H1 (cell line): ENCODE measurements at regions not wholly inside any gene's neighbourhood (a gene's known extent, or its start where the extent isn't known, plus 50 kb on each side); places are given as distances from the start of the nearest gene placed in this dataset.

ENCODE experiments used
- CTCF ChIA-PET: fragments of 300-600 bp; sonication (Branson Sonifier 250); formaldehyde crosslinking; loops from one replicate; lab custom pipeline; 2021; ENCODE audit not compliant: partially characterized antibody; lab: Charles Lee
- POLR2A ChIA-PET: fragments of 300-600 bp; sonication (Branson Sonifier 250); formaldehyde crosslinking; loops from one replicate; lab custom pipeline; 2021; ENCODE audit warnings: inconsistent platforms; ENCODE audit not compliant: partially characterized antibody; lab: Charles Lee
- DNase-seq, 2 experiments: peaks; one replicate each; pipeline versions ENCODE4 v3.0.0 to v3.0.0-alpha.2; 2010 to 2022; ENCODE audit warnings: low spot score in 2 of 2, low read depth in 1 of 2, mixed read lengths in 1 of 2
- FAIRE-seq: peaks from 2 replicates; lab custom pipeline; 2011; peaks lifted over from hg19 to GRCh38; lab: Jason Lieb, UNC
- H2AFZ ChIP-seq: 2 replicates; pipeline ENCODE4 v1.8.1; 2012; ENCODE audit warnings: low read length, inconsistent platforms
- H2AK5ac ChIP-seq: 2 replicates; pipeline ENCODE4 v1.6.1; 2013; ENCODE audit warnings: low read depth, low read length
- H2BK120ac ChIP-seq: replicated peaks from 2 replicates; pipeline ENCODE3; 2013; ENCODE audit warnings: low read depth, low read length, inconsistent platforms
- H2BK12ac ChIP-seq: 2 replicates; pipeline ENCODE4 v1.6.1; 2013; ENCODE audit warnings: low read depth, low read length
- H2BK15ac ChIP-seq: 2 replicates; pipeline ENCODE4 v1.6.1; 2013; ENCODE audit warnings: low read length
- H2BK20ac ChIP-seq: 2 replicates; pipeline ENCODE4 v1.6.1; 2013; ENCODE audit warnings: low read length
- H2BK5ac ChIP-seq: 2 replicates; pipeline ENCODE4 v1.6.1; 2013; ENCODE audit warnings: low read depth, low read length
- H3K14ac ChIP-seq: 2 replicates; pipeline ENCODE4 v1.6.1; 2013; ENCODE audit warnings: inconsistent platforms; ENCODE audit not compliant: insufficient read length
- H3K18ac ChIP-seq: 2 replicates; pipeline ENCODE4 v1.6.1; 2013; ENCODE audit warnings: low read length; ENCODE audit errors: extremely low read depth
- H3K23ac ChIP-seq: 2 replicates; pipeline ENCODE4 v1.6.1; 2013; ENCODE audit warnings: inconsistent platforms; ENCODE audit not compliant: insufficient read length
- H3K23me2 ChIP-seq: 2 replicates; pipeline ENCODE4 v1.6.1; 2013; ENCODE audit warnings: low read depth, low read length
- H3K27ac ChIP-seq: 2 replicates; pipeline ENCODE4 v1.6.1; 2011; ENCODE audit warnings: low read depth, low read length, inconsistent platforms
- H3K27me3 ChIP-seq, 4 experiments: replicated peaks in 1 of 4; 1 replicate in 1 of 4; 2 replicates in 3 of 4; pipeline versions ENCODE4 v1.6.1 to v1.8.1; 2011 to 2013; ENCODE audit warnings: low read length in 3 of 4, mild to moderate bottlenecking in 3 of 4, inconsistent platforms in 2 of 4, mixed read lengths in 2 of 4, moderate library complexity in 1 of 4; ENCODE audit not compliant: control insufficient read depth in 3 of 4, insufficient read depth in 3 of 4; ENCODE audit errors: extremely low read depth in 1 of 4
- H3K36me3 ChIP-seq, 4 experiments: 2 replicates each; pipeline versions ENCODE4 v1.6.1 to v1.8.1; 2011 to 2013; ENCODE audit warnings: mild to moderate bottlenecking in 4 of 4, low read length in 3 of 4, moderate library complexity in 2 of 4, control low read depth in 1 of 4, inconsistent platforms in 1 of 4; ENCODE audit not compliant: insufficient read depth in 4 of 4, control insufficient read depth in 2 of 4
- H3K4ac ChIP-seq: replicated peaks from 2 replicates; pipeline ENCODE3; 2013; ENCODE audit warnings: low read length, low read depth, mixed read lengths, inconsistent platforms; ENCODE audit not compliant: insufficient read length
- H3K4me1 ChIP-seq, 4 experiments: replicated peaks in 1 of 4; 1 replicate in 1 of 4; 2 replicates in 3 of 4; pipeline versions ENCODE4 v1.6.1 to v1.8.1; 2011 to 2013; ENCODE audit warnings: low read length in 3 of 4, inconsistent platforms in 2 of 4, mixed read lengths in 1 of 4; ENCODE audit not compliant: insufficient read depth in 4 of 4, control insufficient read depth in 3 of 4
- H3K4me2 ChIP-seq, 2 experiments: 2 replicates each; pipeline versions ENCODE4 v1.6.1 to v1.8.1; 2011 to 2013; ENCODE audit warnings: low read depth in 2 of 2, low read length in 2 of 2, control low read depth in 1 of 2, inconsistent platforms in 1 of 2, mild to moderate bottlenecking in 1 of 2; ENCODE audit not compliant: insufficient read depth in 1 of 2
- H3K4me3 ChIP-seq, 4 experiments: fragments of 200-600, 300-600 bp in 1 of 4; sonication (generic), shearing (Covaris generic), sonication (Bioruptor Twin) in 1 of 4; 2 replicates each; pipeline versions ENCODE4 v1.5.1 to v1.8.1; 2011 to 2016; ENCODE audit warnings: low read length in 4 of 4, low read depth in 3 of 4, control low read depth in 2 of 4, inconsistent platforms in 2 of 4, mild to moderate bottlenecking in 2 of 4, mixed read lengths in 1 of 4, moderate library complexity in 1 of 4; ENCODE audit not compliant: insufficient read depth in 2 of 4; ENCODE audit errors: extremely low read depth in 1 of 4
- H3K56ac ChIP-seq: replicated peaks from 2 replicates; pipeline ENCODE3; 2013; ENCODE audit warnings: low read depth, mild to moderate bottlenecking, mixed read lengths, low read length, inconsistent platforms; ENCODE audit not compliant: insufficient read length
- H3K79me1 ChIP-seq: 2 replicates; pipeline ENCODE4 v1.6.1; 2013; ENCODE audit warnings: low read depth, low read length, control low read depth
- H3K79me2 ChIP-seq, 2 experiments: 2 replicates each; pipeline versions ENCODE4 v1.6.1 to v1.8.1; 2012 to 2013; ENCODE audit warnings: low read length in 2 of 2, mild to moderate bottlenecking in 2 of 2, inconsistent platforms in 1 of 2; ENCODE audit not compliant: insufficient read depth in 2 of 2, control insufficient read depth in 1 of 2
- H3K9ac ChIP-seq, 4 experiments: replicated peaks in 1 of 4; 1 replicate in 1 of 4; 2 replicates in 3 of 4; pipeline versions ENCODE4 v1.6.1 to v1.8.1; 2011 to 2013; ENCODE audit warnings: low read depth in 3 of 4, low read length in 3 of 4, control low read depth in 2 of 4, mild to moderate bottlenecking in 2 of 4, moderate library complexity in 2 of 4, inconsistent platforms in 1 of 4; ENCODE audit errors: extremely low read depth in 1 of 4
- H3K9me3 ChIP-seq, 2 experiments: 2 replicates each; pipeline versions ENCODE4 v1.6.1 to v1.8.1; 2012 to 2013; ENCODE audit warnings: mild to moderate bottlenecking in 2 of 2, moderate library complexity in 2 of 2, control low read depth in 1 of 2, inconsistent platforms in 1 of 2, low read depth in 1 of 2, low read length in 1 of 2, mixed read lengths in 1 of 2; ENCODE audit not compliant: insufficient read depth in 2 of 2
- H4K20me1 ChIP-seq, 2 experiments: replicated peaks in 1 of 2; 2 replicates each; pipeline versions ENCODE3 to v1.8.1; 2011 to 2013; ENCODE audit warnings: inconsistent platforms in 2 of 2, low read length in 2 of 2, mild to moderate bottlenecking in 1 of 2; ENCODE audit not compliant: insufficient read depth in 2 of 2, control insufficient read depth in 1 of 2
- H4K5ac ChIP-seq: 2 replicates; pipeline ENCODE4 v1.6.1; 2013; ENCODE audit warnings: low read length, low read depth, mixed read lengths, inconsistent platforms; ENCODE audit not compliant: insufficient read length
- H4K8ac ChIP-seq: 2 replicates; pipeline ENCODE4 v1.8.0; 2013; ENCODE audit warnings: mild to moderate bottlenecking, moderate library complexity, low read length, inconsistent platforms; ENCODE audit not compliant: insufficient read depth; ENCODE audit errors: extremely low read depth
- H4K91ac ChIP-seq: replicated peaks from 2 replicates; pipeline ENCODE3; 2013; ENCODE audit warnings: low read length, mixed read lengths, inconsistent platforms; ENCODE audit not compliant: insufficient read length
- ATF3 ChIP-seq: IDR thresholded peaks from 2 replicates; pipeline ENCODE4 v1.6.1; 2011; ENCODE audit warnings: low read depth, mild to moderate bottlenecking, low read length; ENCODE audit not compliant: insufficient read depth
- CBX5 ChIP-seq: fragments of 300-800, 300-1000 bp; sonication (generic); IDR thresholded peaks from 2 replicates; pipeline ENCODE4 v1.7.1; 2016; ENCODE audit warnings: antibody characterized with exemption, low read length, low read depth
- CREB1 ChIP-seq: IDR thresholded peaks from 2 replicates; pipeline ENCODE4 v1.6.1; 2012; ENCODE audit warnings: inconsistent platforms
- EGR1 ChIP-seq: IDR thresholded peaks from 2 replicates; pipeline ENCODE4 v1.6.1; 2011; ENCODE audit warnings: low read depth, low read length, borderline replicate concordance
- KDM1A ChIP-seq: fragments of 200-600, 300-600 bp; sonication (generic); IDR thresholded peaks from 2 replicates; pipeline ENCODE4 v1.7.1; 2016; ENCODE audit warnings: mild to moderate bottlenecking, low read length, borderline replicate concordance
- KDM4A ChIP-seq: IDR thresholded peaks from one replicate; pipeline ENCODE4 v1.7.1; 2012; ENCODE audit warnings: low read depth, mild to moderate bottlenecking, moderate library complexity, low read length, inconsistent platforms; ENCODE audit not compliant: severe bottlenecking
- MAFK ChIP-seq: IDR thresholded peaks from 2 replicates; pipeline ENCODE4 v1.6.1; 2012; ENCODE audit warnings: low read depth, mild to moderate bottlenecking, improper control_type of control experiment, low read length
- MAX ChIP-seq: IDR thresholded peaks from 2 replicates; pipeline ENCODE4 v1.6.1; 2012; ENCODE audit warnings: inconsistent platforms
- NANOG ChIP-seq: IDR thresholded peaks from 2 replicates; pipeline ENCODE4 v1.6.1; 2011; ENCODE audit warnings: low read length, low read depth, mild to moderate bottlenecking, inconsistent platforms; ENCODE audit not compliant: insufficient read depth, poor library complexity, severe bottlenecking
- NRF1 ChIP-seq: IDR thresholded peaks from 2 replicates; pipeline ENCODE4 v1.6.1; 2011; ENCODE audit warnings: mild to moderate bottlenecking, low read depth, low read length, improper control_type of control experiment
- PHF8 ChIP-seq: fragments of 200-600 bp; sonication (generic); conservative IDR thresholded peaks from 2 replicates; pipeline ENCODE4 v1.7.1; 2012; ENCODE audit warnings: low read depth, mild to moderate bottlenecking, inconsistent platforms, low read length, moderate library complexity
- POLR2AphosphoS5 ChIP-seq: IDR thresholded peaks from 2 replicates; pipeline ENCODE4 v1.6.1; 2011; ENCODE audit warnings: low read depth, low read length
- USF2 ChIP-seq: IDR thresholded peaks from 2 replicates; pipeline ENCODE4 v1.6.1; 2011; ENCODE audit warnings: low read length, improper control_type of control experiment
- ZNF274 ChIP-seq: IDR thresholded peaks from 2 replicates; pipeline ENCODE4 v1.7.0; 2012; ENCODE audit warnings: low read length, borderline replicate concordance; ENCODE audit errors: extremely low read depth
- WGBS, 2 experiments: shearing (Covaris generic) in 1 of 2; methylation state at CpG; one replicate each; pipeline versions ENCODE4 v1.1.6 to v1.1.7; 2013 to 2015; ENCODE audit warnings: low lambda C conversion rate in 2 of 2, mixed read lengths in 2 of 2, inconsistent platforms in 1 of 2, low coverage in 1 of 2, missing lambda C conversion rate in 1 of 2; ENCODE audit not compliant: insufficient replicate concordance in 2 of 2, insufficient coverage in 1 of 2, insufficient read length in 1 of 2; ENCODE audit errors: extremely low coverage in 1 of 2, missing lambda C conversion rate in 1 of 2; 5-methylcytosine and 5-hydroxymethylcytosine counted together

- Histone ChIP-seq H3K23ac (no peak overlapping the region), H3K4me1 (no peaks in the 10 kb centered on the region), H3K18ac (no peak overlapping the region), H3K9ac (no peak overlapping the region), H2AFZ (no peak overlapping the region), H3K9me3 (no peaks in the 10 kb centered on the region), H2AK5ac (no peak overlapping the region), H3K27ac (no peak overlapping the region), H2BK5ac (no peak overlapping the region), H3K4ac (no peak overlapping the region), H3K36me3 (no peaks in the 10 kb centered on the region; a peak in 1 of 8 replicates), H4K91ac (no peak overlapping the region), H4K20me1 (no peaks in the 10 kb centered on the region), H2BK15ac (no peak overlapping the region), H3K27me3 (no peaks in the 10 kb centered on the region), H3K23me2 (no peaks in the 10 kb centered on the region), H2BK20ac (no peak overlapping the region), H3K79me1 (no peaks in the 10 kb centered on the region), H3K14ac (no peak overlapping the region), H2BK12ac (no peak overlapping the region), H4K8ac (no peak overlapping the region), H3K4me2 (no peak overlapping the region), H3K79me2 (no peaks in the 10 kb centered on the region), H3K56ac (no peak overlapping the region), H3K4me3 (no peak overlapping the region), H2BK120ac (no peak overlapping the region), H4K5ac (no peak overlapping the region)
- 58% methylated on average over 3 of the region's 3 CpGs; no CpG with 5 or more reads in 1 of the 2 experiments for WGBS, 2 experiments
- no peak for FAIRE-seq
- DNase-seq, result no peak
- ChIA-PET POLR2A (no interaction called here), CTCF (no interaction called here)
- TF ChIP-seq PHF8 (no peak), NANOG (no peak), KDM4A (no peak), EGR1 (no peak), MAX (no peak), CBX5 (no peak), NRF1 (no peak), CREB1 (no peak), KDM1A (no peak), ZNF274 (no peak), USF2 (no peak), POLR2AphosphoS5 (no peak), ATF3 (no peak), MAFK (no peak)
Measured at GRCh38 chr6:9745476-9745875, 669.4 kb downstream of the TFAP2A start.
